BLaER1 treated with 17β-estradiol and CSF1 and Interleukin-3, amounts not matched to agents 10 nM and 100 nM (cell line): ENCODE measurements at regions not wholly inside any gene's neighbourhood (a gene's known extent, or its start where the extent isn't known, plus 50 kb on each side); places are given as distances from the start of the nearest gene placed in this dataset.

Source experiments
- H3K27ac ChIP-seq, 11 experiments: shearing (Covaris generic); formaldehyde crosslinking; 2 replicates each; pipeline ENCODE4 v1.8.1; 2022
- H3K27me3 ChIP-seq, 11 experiments: shearing (Covaris generic); formaldehyde crosslinking; 2 replicates each; pipeline ENCODE4 v1.8.1; 2022
- H3K36me3 ChIP-seq, 11 experiments: shearing (Covaris generic); formaldehyde crosslinking; 2 replicates each; pipeline ENCODE4 v1.8.1; 2022
- H3K4me1 ChIP-seq, 10 experiments: shearing (Covaris generic); formaldehyde crosslinking; 2 replicates each; pipeline ENCODE4 v1.8.1; 2022
- H3K4me2 ChIP-seq, 11 experiments: shearing (Covaris generic); formaldehyde crosslinking; 2 replicates each; pipeline ENCODE4 v1.8.1; 2022
- H3K4me3 ChIP-seq, 10 experiments: shearing (Covaris generic); formaldehyde crosslinking; 2 replicates each; pipeline ENCODE4 v1.8.1; 2022
- H3K9ac ChIP-seq, 11 experiments: shearing (Covaris generic); formaldehyde crosslinking; 2 replicates each; pipeline ENCODE4 v1.8.1; 2022
- H3K9me3 ChIP-seq, 11 experiments: shearing (Covaris generic); formaldehyde crosslinking; replicated peaks in 1 of 11; 2 replicates each; pipeline ENCODE4 v1.8.1; 2022
- H4K20me1 ChIP-seq, 11 experiments: shearing (Covaris generic); formaldehyde crosslinking; 2 replicates each; pipeline ENCODE4 v1.8.1; 2022
- Cebpa-rat ChIP-seq, 11 experiments: shearing (Covaris generic); IDR thresholded peaks; 2 replicates each; pipeline ENCODE4 v1.8.1; 2022

DNA sequence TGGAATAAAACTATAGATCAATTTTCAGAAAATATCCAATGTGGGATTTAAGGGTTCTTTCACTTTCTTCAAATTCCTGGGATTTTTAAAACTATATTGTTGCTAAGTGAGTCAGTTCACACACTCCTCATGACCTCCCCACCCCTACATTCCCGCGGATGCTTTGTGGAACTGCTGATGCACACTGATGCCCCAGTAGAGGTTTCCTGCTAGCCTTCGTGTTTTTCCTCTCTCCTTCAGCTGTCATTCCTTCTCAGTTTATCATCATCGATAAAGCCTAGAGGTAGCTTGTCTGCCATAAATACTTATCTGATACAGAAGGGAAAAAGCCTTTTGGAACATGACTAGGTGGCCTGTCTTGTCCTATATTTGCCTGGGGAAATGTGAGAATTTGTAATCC lies 67.4 kb upstream of the GALNT5 start:
- H3K4me3 ChIP-seq = no peak overlapping the region
- H3K4me1 ChIP-seq = peaks cover 0 to 12% (median 8%) of the 10 kb centered on the region in 10 experiments; a peak in 9 of 20 replicates
- TF ChIP-seq Cebpa-rat (IDR thresholded peaks at IDR 0.05) = no peak
- no peaks in the 10 kb centered on the region for H3K9me3 ChIP-seq
- no peaks in the 10 kb centered on the region for H4K20me1 ChIP-seq
- H3K9ac ChIP-seq = no peak overlapping the region
- no peaks in the 10 kb centered on the region for H3K27me3 ChIP-seq
- no peak overlapping the region for H3K27ac ChIP-seq
- H3K36me3 ChIP-seq = no peaks in the 10 kb centered on the region
- H3K4me2 ChIP-seq = no peak overlapping the region

DNA sequence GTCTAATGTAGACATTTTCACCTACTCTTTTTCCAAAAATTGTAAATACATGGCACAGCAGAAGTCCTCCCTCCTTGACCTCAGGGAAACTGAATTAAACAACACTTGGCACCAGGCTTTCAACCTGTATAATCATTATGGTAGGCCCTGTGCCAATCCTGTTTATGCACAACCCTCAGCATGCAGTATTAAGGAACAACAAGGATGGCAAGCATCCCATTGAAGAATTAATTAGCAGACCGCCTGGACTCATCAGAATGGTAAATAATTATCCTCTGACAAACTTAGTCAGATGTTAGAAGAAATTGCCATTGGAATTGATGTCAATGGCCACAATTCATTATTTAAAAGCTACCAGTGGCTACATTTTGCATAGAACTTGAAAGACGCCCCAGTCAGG lies 66.3 kb upstream of the GALNT5 start:
- no peaks in the 10 kb centered on the region for H3K9me3 ChIP-seq
- no peak overlapping the region for H3K27ac ChIP-seq
- H3K9ac ChIP-seq = no peak overlapping the region
- H4K20me1 ChIP-seq = no peaks in the 10 kb centered on the region
- peaks cover 0 to 12% (median 8%) of the 10 kb centered on the region in 10 experiments; a peak in 9 of 20 replicates for H3K4me1 ChIP-seq
- no peak overlapping the region for H3K4me3 ChIP-seq
- no peak for TF ChIP-seq Cebpa-rat (IDR thresholded peaks at IDR 0.05)
- no peaks in the 10 kb centered on the region for H3K36me3 ChIP-seq
- H3K4me2 ChIP-seq = no peak overlapping the region
- no peaks in the 10 kb centered on the region for H3K27me3 ChIP-seq

- TF ChIP-seq Cebpa-rat (IDR thresholded peaks at IDR 0.05) = no peak
- no peaks in the 10 kb centered on the region for H4K20me1 ChIP-seq
- no peaks in the 10 kb centered on the region for H3K27me3 ChIP-seq
- H3K36me3 ChIP-seq = no peaks in the 10 kb centered on the region
- no peak overlapping the region for H3K4me3 ChIP-seq
- H3K4me1 ChIP-seq = peaks cover 0 to 12% (median 8%) of the 10 kb centered on the region in 10 experiments; a peak in 9 of 20 replicates
- peak overlapping the region in 6 of 11 experiments; percentile 1 to 21 (median 10); a peak in 5 of 22 replicates for H3K4me2 ChIP-seq
- peak overlapping the region in 1 of 11 experiments; percentile 8; a peak in 1 of 22 replicates for H3K27ac ChIP-seq
- H3K9ac ChIP-seq = no peak overlapping the region
- no peaks in the 10 kb centered on the region for H3K9me3 ChIP-seq
Observed at GRCh38 chr2:157192445-157193423, 64.8 kb upstream of the GALNT5 start.

DNA sequence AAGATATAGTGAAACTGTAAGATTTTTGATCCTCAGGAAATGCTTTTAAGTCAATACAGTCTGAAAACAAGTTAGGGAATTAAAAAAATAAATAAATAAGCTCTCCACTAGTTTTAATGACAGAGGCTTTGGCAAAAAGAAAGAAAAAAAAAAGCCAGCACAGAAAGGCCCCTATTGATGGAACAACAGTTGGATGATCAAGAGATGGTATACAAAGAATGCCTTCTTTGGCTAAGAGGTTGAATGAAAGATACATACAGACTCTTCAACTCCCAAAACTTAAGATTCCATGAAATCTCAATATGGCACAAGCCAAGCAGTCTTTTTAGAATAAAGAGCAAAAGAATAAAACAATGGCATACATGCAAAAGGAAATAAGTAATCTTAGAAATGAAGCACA lies 64.0 kb upstream of the GALNT5 start:
- Histone ChIP-seq H3K9me3 (no peaks in the 10 kb centered on the region), H3K27ac (peak overlapping the region in 1 of 11 experiments; percentile 8; a peak in 2 of 22 replicates), H3K4me1 (peaks cover 0 to 12% (median 8%) of the 10 kb centered on the region in 10 experiments; a peak in 9 of 20 replicates), H4K20me1 (no peaks in the 10 kb centered on the region), H3K27me3 (no peaks in the 10 kb centered on the region), H3K4me3 (no peak overlapping the region), H3K4me2 (peak overlapping the region in 4 of 11 experiments; percentile 1 to 21 (median 10); a peak in 2 of 22 replicates), H3K9ac (no peak overlapping the region), H3K36me3 (no peaks in the 10 kb centered on the region)
- TF ChIP-seq Cebpa-rat (IDR thresholded peaks at IDR 0.05) = no peak

DNA sequence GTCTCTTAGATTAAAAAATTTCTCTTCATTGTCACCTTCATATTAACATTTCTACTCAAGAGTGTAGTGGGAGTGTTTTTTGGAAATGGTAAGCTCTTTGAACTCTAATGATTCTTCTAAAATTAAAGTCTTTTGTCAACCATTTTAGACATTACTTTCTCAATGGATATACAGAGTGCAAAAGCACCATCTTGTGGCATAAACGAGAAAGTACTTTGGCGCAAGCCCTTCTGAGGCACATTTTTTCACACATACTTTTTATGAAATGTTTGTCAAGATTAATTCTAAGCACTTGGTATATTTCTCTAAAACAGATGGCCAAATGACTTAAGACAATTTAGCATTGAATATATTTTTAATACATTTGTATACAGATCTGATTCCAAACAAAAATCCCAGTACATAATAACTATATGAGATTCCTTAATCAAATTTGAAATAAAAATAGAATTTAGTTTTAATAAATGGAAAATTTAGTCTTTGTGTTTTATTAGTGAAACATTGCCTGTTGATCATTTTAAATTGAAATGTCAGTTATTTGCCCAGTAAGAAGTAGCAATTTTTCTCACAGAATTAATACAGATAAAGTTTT lies 63.3 kb upstream of the GALNT5 start:
- Histone ChIP-seq H3K36me3 (no peaks in the 10 kb centered on the region), H3K4me3 (no peak overlapping the region), H3K27ac (no peak overlapping the region; a peak in 1 of 22 replicates), H4K20me1 (no peaks in the 10 kb centered on the region), H3K9ac (no peak overlapping the region), H3K9me3 (no peaks in the 10 kb centered on the region), H3K4me1 (peaks cover 0 to 12% (median 8%) of the 10 kb centered on the region in 10 experiments; a peak in 9 of 20 replicates), H3K4me2 (no peak overlapping the region), H3K27me3 (no peaks in the 10 kb centered on the region)
- no peak for TF ChIP-seq Cebpa-rat (IDR thresholded peaks at IDR 0.05)

- no peaks in the 10 kb centered on the region for H4K20me1 ChIP-seq
- no peaks in the 10 kb centered on the region for H3K27me3 ChIP-seq
- H3K36me3 ChIP-seq = no peaks in the 10 kb centered on the region
- no peak overlapping the region for H3K4me3 ChIP-seq
- no peak overlapping the region for H3K27ac ChIP-seq
- H3K9me3 ChIP-seq = no peaks in the 10 kb centered on the region
- no peak overlapping the region for H3K4me2 ChIP-seq
- no peak overlapping the region for H3K9ac ChIP-seq
- peaks cover 0 to 12% (median 8%) of the 10 kb centered on the region in 10 experiments; a peak in 9 of 20 replicates for H3K4me1 ChIP-seq
- no peak for TF ChIP-seq Cebpa-rat (IDR thresholded peaks at IDR 0.05)
Observed at GRCh38 chr2:157194844-157195243, 62.7 kb upstream of the GALNT5 start.

GRCh38 chr2:157196956-157197355 lies 60.5 kb upstream of the GALNT5 start:
- no peak overlapping the region for H3K27ac ChIP-seq
- TF ChIP-seq Cebpa-rat (IDR thresholded peaks at IDR 0.05) = no peak
- no peak overlapping the region for H3K9ac ChIP-seq
- no peaks in the 10 kb centered on the region for H3K36me3 ChIP-seq
- no peaks in the 10 kb centered on the region for H3K27me3 ChIP-seq
- no peaks in the 10 kb centered on the region for H4K20me1 ChIP-seq
- peaks cover 0 to 12% (median 8%) of the 10 kb centered on the region in 10 experiments; a peak in 9 of 20 replicates for H3K4me1 ChIP-seq
- no peaks in the 10 kb centered on the region for H3K9me3 ChIP-seq
- H3K4me3 ChIP-seq = no peak overlapping the region
- H3K4me2 ChIP-seq = no peak overlapping the region

DNA sequence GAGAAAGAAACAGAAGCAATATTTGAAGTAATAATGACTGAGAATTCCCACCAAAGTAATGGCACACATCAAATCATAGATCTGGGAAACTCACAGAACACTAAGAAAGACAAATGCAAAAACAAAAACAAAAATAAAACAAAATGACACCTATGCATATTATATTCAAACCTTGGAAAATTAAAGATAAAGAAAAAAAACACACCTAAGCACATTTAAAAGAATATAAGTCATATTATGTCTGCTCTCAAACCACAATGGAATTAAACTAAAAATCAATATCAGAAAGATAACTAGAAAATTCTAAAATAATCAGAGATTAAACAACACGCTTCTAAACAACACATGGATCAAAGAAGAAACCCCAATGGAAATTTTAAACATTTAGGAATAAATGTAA lies 59.7 kb upstream of the GALNT5 start:
- H4K20me1 ChIP-seq = no peaks in the 10 kb centered on the region
- H3K9ac ChIP-seq = no peak overlapping the region
- H3K9me3 ChIP-seq = no peaks in the 10 kb centered on the region
- peaks cover 0 to 9% (median 6%) of the 10 kb centered on the region in 10 experiments; a peak in 9 of 20 replicates for H3K4me1 ChIP-seq
- no peak overlapping the region for H3K27ac ChIP-seq
- H3K4me3 ChIP-seq = no peak overlapping the region
- TF ChIP-seq Cebpa-rat (IDR thresholded peaks at IDR 0.05) = no peak
- H3K4me2 ChIP-seq = no peak overlapping the region
- H3K27me3 ChIP-seq = no peaks in the 10 kb centered on the region
- H3K36me3 ChIP-seq = no peaks in the 10 kb centered on the region

GRCh38 chr2:157203651-157204050 lies 53.9 kb upstream of the GALNT5 start:
- TF ChIP-seq Cebpa-rat (IDR thresholded peaks at IDR 0.05) = no peak
- Histone ChIP-seq H3K9me3 (no peaks in the 10 kb centered on the region), H3K9ac (no peak overlapping the region), H3K36me3 (no peaks in the 10 kb centered on the region), H3K4me3 (no peak overlapping the region), H3K27ac (no peak overlapping the region), H3K27me3 (no peaks in the 10 kb centered on the region), H4K20me1 (no peaks in the 10 kb centered on the region), H3K4me1 (no peaks in the 10 kb centered on the region), H3K4me2 (no peak overlapping the region)
